ENCODE measurements at regions not wholly inside any gene's neighbourhood (a gene's known extent, or its start where the extent isn't known, plus 50 kb on each side); places are given as distances from the start of the nearest gene placed in this dataset.

- H3K27ac ChIP-seq: no peak overlapping the region
- TF ChIP-seq CTCF (conservative IDR thresholded peaks at IDR 0.05): no peak
Measured at GRCh38 chr20:52682237-52682636, 289.9 kb upstream of the TSHZ2 start.

GRCh38 chr20:52681288-52681687 is 290.9 kb upstream of the TSHZ2 start:
- TF ChIP-seq CTCF (conservative IDR thresholded peaks at IDR 0.05): no peak
- no peak overlapping the region for H3K27ac ChIP-seq

- no peak for TF ChIP-seq CTCF (conservative IDR thresholded peaks at IDR 0.05)
- no peak overlapping the region for H3K27ac ChIP-seq
Measured at GRCh38 chr20:52677216-52677615, 294.9 kb upstream of the TSHZ2 start.

- no peak for TF ChIP-seq CTCF (conservative IDR thresholded peaks at IDR 0.05)
Measured at GRCh38 chr20:52676283-52676995, 295.7 kb upstream of the TSHZ2 start.

GRCh38 chr20:52675375-52675774 is 296.8 kb upstream of the TSHZ2 start:
- H3K27ac ChIP-seq: no peak overlapping the region
- TF ChIP-seq CTCF (conservative IDR thresholded peaks at IDR 0.05): no peak

More at GRCh38 chr20:52676283-52676995, 295.7 kb upstream of the TSHZ2 start:
- no peak overlapping the region for H3K27ac ChIP-seq

GRCh38 chr20:52668626-52669025 is 303.5 kb upstream of the TSHZ2 start:
- TF ChIP-seq CTCF (conservative IDR thresholded peaks at IDR 0.05): no peak
- H3K27ac ChIP-seq: no peak overlapping the region

GRCh38 chr20:52667358-52667757 is 304.8 kb upstream of the TSHZ2 start:
- H3K27ac ChIP-seq: no peak overlapping the region
- TF ChIP-seq CTCF (conservative IDR thresholded peaks at IDR 0.05): no peak

All from VCaP (cell line).